ENCODE measurements at regions not wholly inside any gene's neighbourhood (a gene's known extent, or its start where the extent isn't known, plus 50 kb on each side); places are given as distances from the start of the nearest gene placed in this dataset.

DNA sequence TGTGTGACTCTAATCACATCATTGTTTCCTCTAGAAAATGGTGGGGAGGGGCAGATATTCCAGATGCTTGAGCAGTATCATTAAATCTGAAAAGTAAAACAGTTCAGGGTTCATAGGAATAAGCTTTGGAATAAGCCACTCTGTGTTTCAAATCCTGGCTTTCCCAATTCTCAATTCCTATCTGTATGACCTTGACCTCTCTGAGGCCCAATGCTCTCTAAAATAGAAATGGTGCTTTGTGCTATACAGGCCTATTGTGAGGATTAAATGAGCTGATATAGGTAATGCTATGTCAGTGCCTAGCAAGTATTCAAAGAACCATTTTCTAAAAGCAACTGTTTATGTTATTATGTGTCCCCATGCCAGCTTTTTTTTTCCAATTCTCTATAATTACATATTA, 209.0 kb upstream of the PRSS16 start:
- Histone ChIP-seq H3K4me2 (no peak overlapping the region), H4K20me1 (replicated peaks; ENCODE audit: insufficient read depth) (no peaks in the 10 kb centered on the region), H3K9me2 (ENCODE audit: insufficient read depth) (no peaks in the 10 kb centered on the region), H2AFZ (no peak overlapping the region), H3K27me3 (ENCODE audit: insufficient read depth) (no peaks in the 10 kb centered on the region), H3F3A (replicated peaks; ENCODE audit: low read depth) (no peaks in the 10 kb centered on the region), H3K4me3 (no peak overlapping the region), H3K79me2 (replicated peaks; ENCODE audit: insufficient read depth) (no peaks in the 10 kb centered on the region), H3K27ac (ENCODE audit: low read depth) (no peak overlapping the region), H3K36me3 (ENCODE audit: insufficient read depth) (no peaks in the 10 kb centered on the region), H3K4me1 (ENCODE audit: insufficient read depth) (no peaks in the 10 kb centered on the region)
- ATAC-seq (no peak), DNase-seq (ENCODE audit: low spot score) (no peak)
- TF ChIP-seq, protein P1, sequence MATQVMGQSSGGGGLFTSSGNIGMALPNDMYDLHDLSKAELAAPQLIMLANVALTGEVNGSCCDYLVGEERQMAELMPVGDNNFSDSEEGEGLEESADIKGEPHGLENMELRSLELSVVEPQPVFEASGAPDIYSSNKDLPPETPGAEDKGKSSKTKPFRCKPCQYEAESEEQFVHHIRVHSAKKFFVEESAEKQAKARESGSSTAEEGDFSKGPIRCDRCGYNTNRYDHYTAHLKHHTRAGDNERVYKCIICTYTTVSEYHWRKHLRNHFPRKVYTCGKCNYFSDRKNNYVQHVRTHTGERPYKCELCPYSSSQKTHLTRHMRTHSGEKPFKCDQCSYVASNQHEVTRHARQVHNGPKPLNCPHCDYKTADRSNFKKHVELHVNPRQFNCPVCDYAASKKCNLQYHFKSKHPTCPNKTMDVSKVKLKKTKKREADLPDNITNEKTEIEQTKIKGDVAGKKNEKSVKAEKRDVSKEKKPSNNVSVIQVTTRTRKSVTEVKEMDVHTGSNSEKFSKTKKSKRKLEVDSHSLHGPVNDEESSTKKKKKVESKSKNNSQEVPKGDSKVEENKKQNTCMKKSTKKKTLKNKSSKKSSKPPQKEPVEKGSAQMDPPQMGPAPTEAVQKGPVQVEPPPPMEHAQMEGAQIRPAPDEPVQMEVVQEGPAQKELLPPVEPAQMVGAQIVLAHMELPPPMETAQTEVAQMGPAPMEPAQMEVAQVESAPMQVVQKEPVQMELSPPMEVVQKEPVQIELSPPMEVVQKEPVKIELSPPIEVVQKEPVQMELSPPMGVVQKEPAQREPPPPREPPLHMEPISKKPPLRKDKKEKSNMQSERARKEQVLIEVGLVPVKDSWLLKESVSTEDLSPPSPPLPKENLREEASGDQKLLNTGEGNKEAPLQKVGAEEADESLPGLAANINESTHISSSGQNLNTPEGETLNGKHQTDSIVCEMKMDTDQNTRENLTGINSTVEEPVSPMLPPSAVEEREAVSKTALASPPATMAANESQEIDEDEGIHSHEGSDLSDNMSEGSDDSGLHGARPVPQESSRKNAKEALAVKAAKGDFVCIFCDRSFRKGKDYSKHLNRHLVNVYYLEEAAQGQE (IDR thresholded peaks at IDR 0.05; ENCODE audit: unreplicated experiment) = no peak
- H3K27me3 Mint-ChIP-seq (ENCODE audit: insufficient read depth, low read depth, poor library complexity) = peaks cover 2% of the 10 kb centered on the region
- no peaks in the 10 kb centered on the region for H3K36me3 Mint-ChIP-seq (ENCODE audit: low read depth)
- H3K4me3 Mint-ChIP-seq = no peak overlapping the region
- H3K27ac Mint-ChIP-seq = no peak overlapping the region
- H3K4me1 Mint-ChIP-seq = no peaks in the 10 kb centered on the region
- no peaks in the 10 kb centered on the region for H3K9me3 Mint-ChIP-seq

DNA sequence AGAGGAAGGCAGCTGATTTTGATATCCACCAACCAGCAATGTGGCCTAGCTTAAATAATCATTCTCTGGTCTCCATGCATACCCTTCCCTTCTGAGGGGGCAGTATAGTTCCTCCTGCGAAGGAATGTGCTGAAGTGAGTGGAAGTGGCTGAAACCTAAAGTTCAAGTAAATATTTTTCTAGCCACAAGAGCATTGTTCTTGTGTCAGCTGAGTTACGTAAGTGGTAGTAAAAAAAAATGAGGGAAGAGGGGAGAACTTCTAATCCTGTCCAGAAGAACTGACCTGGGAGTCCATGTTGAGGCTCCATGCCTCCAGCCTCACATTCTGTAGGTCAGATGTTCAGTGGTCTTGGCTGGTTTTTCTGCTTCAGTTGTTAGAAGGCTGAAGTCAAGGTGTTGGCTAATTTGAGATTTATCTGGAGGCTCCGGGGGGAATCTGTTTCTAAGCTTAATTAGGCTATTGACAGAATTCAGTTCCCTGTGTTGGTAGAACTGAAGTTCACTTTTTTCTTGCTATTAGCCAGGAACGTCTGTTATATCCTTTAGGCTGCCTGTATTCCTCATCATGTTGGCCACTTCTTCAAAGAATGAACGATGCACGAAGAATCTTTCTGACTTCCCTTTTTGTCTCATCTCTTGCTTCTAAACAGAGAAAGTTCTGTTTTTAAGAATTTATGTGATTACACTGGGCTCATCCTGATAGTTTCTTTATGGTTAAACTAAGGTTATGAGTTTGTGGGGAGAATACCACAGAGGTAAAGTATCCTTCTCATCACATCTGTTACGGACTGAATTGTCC, 207.1 kb upstream of the PRSS16 start:
- H3K9me3 Mint-ChIP-seq = no peaks in the 10 kb centered on the region
- Histone ChIP-seq H3K9me2 (ENCODE audit: insufficient read depth) (no peaks in the 10 kb centered on the region), H3K36me3 (ENCODE audit: insufficient read depth) (no peaks in the 10 kb centered on the region), H3K27me3 (ENCODE audit: insufficient read depth) (no peaks in the 10 kb centered on the region), H3K27ac (ENCODE audit: low read depth) (no peak overlapping the region), H2AFZ (no peak overlapping the region), H3K4me3 (no peak overlapping the region), H4K20me1 (replicated peaks; ENCODE audit: insufficient read depth) (no peaks in the 10 kb centered on the region), H3K4me2 (no peak overlapping the region), H3F3A (replicated peaks; ENCODE audit: low read depth) (no peaks in the 10 kb centered on the region), H3K79me2 (replicated peaks; ENCODE audit: insufficient read depth) (no peaks in the 10 kb centered on the region), H3K4me1 (ENCODE audit: insufficient read depth) (no peaks in the 10 kb centered on the region)
- no peak overlapping the region for H3K4me3 Mint-ChIP-seq
- H3K27me3 Mint-ChIP-seq (ENCODE audit: insufficient read depth, low read depth, poor library complexity) = no peaks in the 10 kb centered on the region
- DNase-seq (ENCODE audit: low spot score) = no peak
- no peak; the same call in 2 of the 3 replicates for ATAC-seq
- no peaks in the 10 kb centered on the region for H3K4me1 Mint-ChIP-seq
- H3K27ac Mint-ChIP-seq = no peak overlapping the region
- TF ChIP-seq JUNB (IDR thresholded peaks at IDR 0.05; ENCODE audit: unreplicated experiment) (no peak), CREB1 (CRISPR knock-in tag; IDR thresholded peaks at IDR 0.05; ENCODE audit: low read depth) (no peak), ZNF114 (CRISPR knock-in tag; IDR thresholded peaks at IDR 0.05) (no peak)
- TF ChIP-seq, protein P2, sequence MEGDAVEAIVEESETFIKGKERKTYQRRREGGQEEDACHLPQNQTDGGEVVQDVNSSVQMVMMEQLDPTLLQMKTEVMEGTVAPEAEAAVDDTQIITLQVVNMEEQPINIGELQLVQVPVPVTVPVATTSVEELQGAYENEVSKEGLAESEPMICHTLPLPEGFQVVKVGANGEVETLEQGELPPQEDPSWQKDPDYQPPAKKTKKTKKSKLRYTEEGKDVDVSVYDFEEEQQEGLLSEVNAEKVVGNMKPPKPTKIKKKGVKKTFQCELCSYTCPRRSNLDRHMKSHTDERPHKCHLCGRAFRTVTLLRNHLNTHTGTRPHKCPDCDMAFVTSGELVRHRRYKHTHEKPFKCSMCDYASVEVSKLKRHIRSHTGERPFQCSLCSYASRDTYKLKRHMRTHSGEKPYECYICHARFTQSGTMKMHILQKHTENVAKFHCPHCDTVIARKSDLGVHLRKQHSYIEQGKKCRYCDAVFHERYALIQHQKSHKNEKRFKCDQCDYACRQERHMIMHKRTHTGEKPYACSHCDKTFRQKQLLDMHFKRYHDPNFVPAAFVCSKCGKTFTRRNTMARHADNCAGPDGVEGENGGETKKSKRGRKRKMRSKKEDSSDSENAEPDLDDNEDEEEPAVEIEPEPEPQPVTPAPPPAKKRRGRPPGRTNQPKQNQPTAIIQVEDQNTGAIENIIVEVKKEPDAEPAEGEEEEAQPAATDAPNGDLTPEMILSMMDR (conservative IDR thresholded peaks at IDR 0.05; ENCODE audit: low read depth in 2 of 2) = no peak; a peak in 1 of 4 replicates
- TF ChIP-seq, protein P3, sequence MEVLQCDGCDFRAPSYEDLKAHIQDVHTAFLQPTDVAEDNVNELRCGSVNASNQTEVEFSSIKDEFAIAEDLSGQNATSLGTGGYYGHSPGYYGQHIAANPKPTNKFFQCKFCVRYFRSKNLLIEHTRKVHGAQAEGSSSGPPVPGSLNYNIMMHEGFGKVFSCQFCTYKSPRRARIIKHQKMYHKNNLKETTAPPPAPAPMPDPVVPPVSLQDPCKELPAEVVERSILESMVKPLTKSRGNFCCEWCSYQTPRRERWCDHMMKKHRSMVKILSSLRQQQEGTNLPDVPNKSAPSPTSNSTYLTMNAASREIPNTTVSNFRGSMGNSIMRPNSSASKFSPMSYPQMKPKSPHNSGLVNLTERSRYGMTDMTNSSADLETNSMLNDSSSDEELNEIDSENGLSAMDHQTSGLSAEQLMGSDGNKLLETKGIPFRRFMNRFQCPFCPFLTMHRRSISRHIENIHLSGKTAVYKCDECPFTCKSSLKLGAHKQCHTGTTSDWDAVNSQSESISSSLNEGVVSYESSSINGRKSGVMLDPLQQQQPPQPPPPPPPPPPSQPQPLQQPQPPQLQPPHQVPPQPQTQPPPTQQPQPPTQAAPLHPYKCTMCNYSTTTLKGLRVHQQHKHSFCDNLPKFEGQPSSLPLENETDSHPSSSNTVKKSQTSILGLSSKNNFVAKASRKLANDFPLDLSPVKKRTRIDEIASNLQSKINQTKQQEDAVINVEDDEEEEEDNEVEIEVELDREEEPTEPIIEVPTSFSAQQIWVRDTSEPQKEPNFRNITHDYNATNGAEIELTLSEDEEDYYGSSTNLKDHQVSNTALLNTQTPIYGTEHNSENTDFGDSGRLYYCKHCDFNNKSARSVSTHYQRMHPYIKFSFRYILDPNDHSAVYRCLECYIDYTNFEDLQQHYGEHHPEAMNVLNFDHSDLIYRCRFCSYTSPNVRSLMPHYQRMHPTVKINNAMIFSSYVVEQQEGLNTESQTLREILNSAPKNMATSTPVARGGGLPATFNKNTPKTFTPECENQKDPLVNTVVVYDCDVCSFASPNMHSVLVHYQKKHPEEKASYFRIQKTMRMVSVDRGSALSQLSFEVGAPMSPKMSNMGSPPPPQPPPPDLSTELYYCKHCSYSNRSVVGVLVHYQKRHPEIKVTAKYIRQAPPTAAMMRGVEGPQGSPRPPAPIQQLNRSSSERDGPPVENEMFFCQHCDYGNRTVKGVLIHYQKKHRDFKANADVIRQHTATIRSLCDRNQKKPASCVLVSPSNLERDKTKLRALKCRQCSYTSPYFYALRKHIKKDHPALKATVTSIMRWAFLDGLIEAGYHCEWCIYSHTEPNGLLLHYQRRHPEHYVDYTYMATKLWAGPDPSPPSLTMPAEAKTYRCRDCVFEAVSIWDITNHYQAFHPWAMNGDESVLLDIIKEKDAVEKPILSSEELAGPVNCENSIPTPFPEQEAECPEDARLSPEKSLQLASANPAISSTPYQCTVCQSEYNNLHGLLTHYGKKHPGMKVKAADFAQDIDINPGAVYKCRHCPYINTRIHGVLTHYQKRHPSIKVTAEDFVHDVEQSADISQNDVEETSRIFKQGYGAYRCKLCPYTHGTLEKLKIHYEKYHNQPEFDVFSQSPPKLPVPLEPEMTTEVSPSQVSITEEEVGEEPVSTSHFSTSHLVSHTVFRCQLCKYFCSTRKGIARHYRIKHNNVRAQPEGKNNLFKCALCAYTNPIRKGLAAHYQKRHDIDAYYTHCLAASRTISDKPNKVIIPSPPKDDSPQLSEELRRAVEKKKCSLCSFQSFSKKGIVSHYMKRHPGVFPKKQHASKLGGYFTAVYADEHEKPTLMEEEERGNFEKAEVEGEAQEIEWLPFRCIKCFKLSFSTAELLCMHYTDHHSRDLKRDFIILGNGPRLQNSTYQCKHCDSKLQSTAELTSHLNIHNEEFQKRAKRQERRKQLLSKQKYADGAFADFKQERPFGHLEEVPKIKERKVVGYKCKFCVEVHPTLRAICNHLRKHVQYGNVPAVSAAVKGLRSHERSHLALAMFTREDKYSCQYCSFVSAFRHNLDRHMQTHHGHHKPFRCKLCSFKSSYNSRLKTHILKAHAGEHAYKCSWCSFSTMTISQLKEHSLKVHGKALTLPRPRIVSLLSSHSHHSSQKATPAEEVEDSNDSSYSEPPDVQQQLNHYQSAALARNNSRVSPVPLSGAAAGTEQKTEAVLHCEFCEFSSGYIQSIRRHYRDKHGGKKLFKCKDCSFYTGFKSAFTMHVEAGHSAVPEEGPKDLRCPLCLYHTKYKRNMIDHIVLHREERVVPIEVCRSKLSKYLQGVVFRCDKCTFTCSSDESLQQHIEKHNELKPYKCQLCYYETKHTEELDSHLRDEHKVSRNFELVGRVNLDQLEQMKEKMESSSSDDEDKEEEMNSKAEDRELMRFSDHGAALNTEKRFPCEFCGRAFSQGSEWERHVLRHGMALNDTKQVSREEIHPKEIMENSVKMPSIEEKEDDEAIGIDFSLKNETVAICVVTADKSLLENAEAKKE (CRISPR knock-in tag; IDR thresholded peaks at IDR 0.05) = no peak
- H3K36me3 Mint-ChIP-seq (ENCODE audit: low read depth) = no peaks in the 10 kb centered on the region
